ENCODE measurements at regions not wholly inside any gene's neighbourhood (a gene's known extent, or its start where the extent isn't known, plus 50 kb on each side); places are given as distances from the start of the nearest gene placed in this dataset.

GRCh38 chr18:34018336-34018735, 206.4 kb downstream of the NOL4 start:
- DNase-seq (ENCODE audit: low spot score) (no peak), ATAC-seq (no peak)
- Histone ChIP-seq H3K4me3 (no peak overlapping the region), H3K4me1 (ENCODE audit: insufficient read depth) (no peaks in the 10 kb centered on the region), H3K27ac (ENCODE audit: low read depth) (no peak overlapping the region), H3K9me2 (ENCODE audit: insufficient read depth) (no peaks in the 10 kb centered on the region), H3K4me2 (no peak overlapping the region), H3K79me2 (replicated peaks; ENCODE audit: insufficient read depth) (no peaks in the 10 kb centered on the region), H3K36me3 (ENCODE audit: insufficient read depth) (no peaks in the 10 kb centered on the region), H3F3A (replicated peaks; ENCODE audit: low read depth) (no peaks in the 10 kb centered on the region), H3K27me3 (ENCODE audit: insufficient read depth) (no peaks in the 10 kb centered on the region), H2AFZ (no peak overlapping the region), H4K20me1 (replicated peaks; ENCODE audit: insufficient read depth) (no peaks in the 10 kb centered on the region)
- H3K9me3 Mint-ChIP-seq: no peaks in the 10 kb centered on the region
- H3K36me3 Mint-ChIP-seq (ENCODE audit: low read depth): no peaks in the 10 kb centered on the region
- TF ChIP-seq NANOG (IDR thresholded peaks at IDR 0.05; ENCODE audit: borderline replicate concordance) (no peak), ETS1 (IDR thresholded peaks at IDR 0.05) (no peak), ZNF462 (CRISPR knock-in tag; IDR thresholded peaks at IDR 0.05) (no peak), ZNF114 (CRISPR knock-in tag; IDR thresholded peaks at IDR 0.05) (no peak), CREB1 (CRISPR knock-in tag; IDR thresholded peaks at IDR 0.05; ENCODE audit: low read depth) (no peak), EZH2 (IDR thresholded peaks at IDR 0.05; ENCODE audit: low read depth, unreplicated experiment) (no peak), POLR2AphosphoS5 (IDR thresholded peaks at IDR 0.05; ENCODE audit: low read depth) (no peak), EZH2phosphoT487 (IDR thresholded peaks at IDR 0.05; ENCODE audit: unreplicated experiment) (no peak), STAT1 (IDR thresholded peaks at IDR 0.05; ENCODE audit: unreplicated experiment) (no peak), CTCF (conservative IDR thresholded peaks at IDR 0.05; ENCODE audit: low read depth in 2 of 2) (no peak), REST (IDR thresholded peaks at IDR 0.05; ENCODE audit: unreplicated experiment) (no peak), ZNF331 (CRISPR knock-in tag; IDR thresholded peaks at IDR 0.05; ENCODE audit: low read depth) (no peak), JUNB (IDR thresholded peaks at IDR 0.05; ENCODE audit: unreplicated experiment) (no peak)
- H3K4me3 Mint-ChIP-seq: no peak overlapping the region
- H3K27ac Mint-ChIP-seq: no peak overlapping the region
- H3K4me1 Mint-ChIP-seq: no peaks in the 10 kb centered on the region
- H3K27me3 Mint-ChIP-seq (ENCODE audit: insufficient read depth, low read depth, poor library complexity): no peaks in the 10 kb centered on the region

Data from GM23338 (cell line).